OCI-LY7 (cell line): ENCODE measurements at regions not wholly inside any gene's neighbourhood (a gene's known extent, or its start where the extent isn't known, plus 50 kb on each side); places are given as distances from the start of the nearest gene placed in this dataset.
"Not testable (repeated sequence)": the region's sequence is repeated elsewhere in the genome, so short reads cannot be mapped to it uniquely, and the experiment has no call there.

Source experiments
- BruUV-seq: library from RNA; stranded (reverse); fragments of 400-500 nt; replicated peaks from 2 replicates; lab custom pipeline; 2021; lab: Mats Ljungman, UMichigan
- CTCF ChIA-PET: fragments of 300-600 bp; sonication (Branson Sonifier 250); formaldehyde crosslinking; loops from one replicate; lab custom pipeline; 2022; ENCODE audit warnings: antibody characterized with exemption; ENCODE audit not compliant: unreplicated experiment; lab: Charles Lee
- POLR2A ChIA-PET: fragments of 300-600 bp; sonication (Branson Sonifier 250); formaldehyde crosslinking; loops from one replicate; lab custom pipeline; 2022; ENCODE audit warnings: antibody characterized with exemption; lab: Charles Lee
- DNase-seq: peaks from one replicate; pipeline ENCODE4 v3.0.0-alpha.2; 2015; ENCODE audit warnings: low spot score
- H2AFZ ChIP-seq: fragments of 200-600 bp; sonication (generic), shearing (Covaris generic); 2 replicates; pipeline ENCODE4 v1.6.1; 2014; ENCODE audit warnings: mild to moderate bottlenecking, antibody characterized with exemption, low read length, moderate library complexity
- H3K27ac ChIP-seq: fragments of 200-600 bp; sonication (generic); 2 replicates; pipeline ENCODE4 v1.5.1; 2014; ENCODE audit warnings: mixed run types, low read depth, mild to moderate bottlenecking, moderate library complexity, low read length, inconsistent platforms; ENCODE audit not compliant: poor library complexity, severe bottlenecking
- H3K36me3 ChIP-seq: fragments of 200-600 bp; sonication (generic); 2 replicates; pipeline ENCODE4 v1.6.1; 2014; ENCODE audit warnings: mild to moderate bottlenecking, antibody characterized with exemption, low read length, moderate library complexity, mixed read lengths; ENCODE audit not compliant: insufficient read depth
- H3K4me1 ChIP-seq: fragments of 200-600 bp; sonication (generic); 2 replicates; pipeline ENCODE4 v1.5.1; 2014; ENCODE audit warnings: mild to moderate bottlenecking, low read length; ENCODE audit not compliant: insufficient read depth, poor library complexity, severe bottlenecking
- H3K4me2 ChIP-seq: fragments of 200-600 bp; sonication (generic); 2 replicates; pipeline ENCODE4 v1.6.1; 2014; ENCODE audit warnings: mild to moderate bottlenecking, low read length
- H3K4me3 ChIP-seq: fragments of 200-600 bp; sonication (generic); 2 replicates; pipeline ENCODE4 v1.5.1; 2014; ENCODE audit warnings: mild to moderate bottlenecking, low read depth, low read length; ENCODE audit not compliant: poor library complexity, severe bottlenecking
- H3K79me2 ChIP-seq: fragments of 200-600 bp; sonication (generic); 2 replicates; pipeline ENCODE4 v1.6.1; 2016; ENCODE audit warnings: low read depth, mild to moderate bottlenecking, low read length, moderate library complexity, mixed read lengths; ENCODE audit not compliant: insufficient read depth
- H3K9me2 ChIP-seq: fragments of 200-600 bp; sonication (generic); 2 replicates; pipeline ENCODE4 v1.6.1; 2016; ENCODE audit warnings: mild to moderate bottlenecking, low read length, mixed read lengths; ENCODE audit not compliant: insufficient read depth
- H3K9me3 ChIP-seq: fragments of 200-600 bp; sonication (generic); 2 replicates; pipeline ENCODE4 v1.6.1; 2014; ENCODE audit warnings: mild to moderate bottlenecking, mixed run types, low read length, mixed read lengths
- H4K20me1 ChIP-seq: fragments of 200-600 bp; sonication (generic); 2 replicates; pipeline ENCODE4 v1.6.1; 2014; ENCODE audit warnings: mild to moderate bottlenecking, antibody characterized with exemption, low read length, moderate library complexity, mixed read lengths; ENCODE audit not compliant: insufficient read depth
- EZH2phosphoT487 ChIP-seq: fragments of 200-600 bp; sonication (generic); IDR thresholded peaks from 2 replicates; pipeline ENCODE4 v1.6.1; 2018; ENCODE audit warnings: low read depth, borderline replicate concordance, mild to moderate bottlenecking, mixed run types, antibody characterized with exemption, low read length, moderate library complexity, mixed read lengths
- intact Hi-C: fragments of 100-400 bp; cut with micrococcal nuclease; formaldehyde crosslinking; loops from one replicate; pipeline ENCODE4 v1.10.0; 2022; ENCODE audit not compliant: unreplicated experiment
- TF ChIP-seq, protein P1 (sequence below): fragments of 200-600 bp; sonication (generic); conservative IDR thresholded peaks from 2 replicates; pipeline ENCODE4 v1.5.1; 2014; ENCODE audit warnings: mild to moderate bottlenecking, antibody characterized with exemption, low read length, moderate library complexity, mixed read lengths

DNA sequence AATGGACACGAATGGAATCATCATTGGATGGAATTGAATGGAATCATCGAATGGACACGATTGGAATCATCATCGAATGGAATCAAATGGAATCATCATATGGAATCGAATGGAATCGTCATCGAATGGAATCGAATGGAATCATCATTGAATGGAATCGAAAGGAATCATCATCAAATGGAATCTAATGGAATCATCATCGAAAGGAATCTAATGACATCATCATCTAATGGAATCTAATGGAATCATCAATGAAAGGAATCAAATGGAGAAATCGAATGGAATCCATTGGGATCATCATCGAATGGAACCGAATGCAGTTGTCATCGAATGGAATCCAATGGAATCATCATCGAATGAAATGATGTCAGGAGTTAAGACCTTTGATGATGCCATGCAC lies 154.9 kb downstream of the SHCBP1 start:
- Histone ChIP-seq H3K79me2 (no peaks in the 10 kb centered on the region), H3K4me2 (no peak overlapping the region), H4K20me1 (no peaks in the 10 kb centered on the region), H3K36me3 (no peaks in the 10 kb centered on the region), H3K27ac (no peak overlapping the region), H3K9me2 (no peaks in the 10 kb centered on the region), H3K9me3 (no peaks in the 10 kb centered on the region), H2AFZ (no peak overlapping the region), H3K4me1 (no peaks in the 10 kb centered on the region), H3K4me3 (no peak overlapping the region)
- TF ChIP-seq, protein P1, sequence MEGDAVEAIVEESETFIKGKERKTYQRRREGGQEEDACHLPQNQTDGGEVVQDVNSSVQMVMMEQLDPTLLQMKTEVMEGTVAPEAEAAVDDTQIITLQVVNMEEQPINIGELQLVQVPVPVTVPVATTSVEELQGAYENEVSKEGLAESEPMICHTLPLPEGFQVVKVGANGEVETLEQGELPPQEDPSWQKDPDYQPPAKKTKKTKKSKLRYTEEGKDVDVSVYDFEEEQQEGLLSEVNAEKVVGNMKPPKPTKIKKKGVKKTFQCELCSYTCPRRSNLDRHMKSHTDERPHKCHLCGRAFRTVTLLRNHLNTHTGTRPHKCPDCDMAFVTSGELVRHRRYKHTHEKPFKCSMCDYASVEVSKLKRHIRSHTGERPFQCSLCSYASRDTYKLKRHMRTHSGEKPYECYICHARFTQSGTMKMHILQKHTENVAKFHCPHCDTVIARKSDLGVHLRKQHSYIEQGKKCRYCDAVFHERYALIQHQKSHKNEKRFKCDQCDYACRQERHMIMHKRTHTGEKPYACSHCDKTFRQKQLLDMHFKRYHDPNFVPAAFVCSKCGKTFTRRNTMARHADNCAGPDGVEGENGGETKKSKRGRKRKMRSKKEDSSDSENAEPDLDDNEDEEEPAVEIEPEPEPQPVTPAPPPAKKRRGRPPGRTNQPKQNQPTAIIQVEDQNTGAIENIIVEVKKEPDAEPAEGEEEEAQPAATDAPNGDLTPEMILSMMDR = no peak
- TF ChIP-seq EZH2phosphoT487 = no peak
- DNase-seq = no peak
- BruUV-seq = no TSS peak
- ChIA-PET POLR2A (no interaction called here), CTCF (no interaction called here)
- intact Hi-C loops = no loop called here

DNA sequence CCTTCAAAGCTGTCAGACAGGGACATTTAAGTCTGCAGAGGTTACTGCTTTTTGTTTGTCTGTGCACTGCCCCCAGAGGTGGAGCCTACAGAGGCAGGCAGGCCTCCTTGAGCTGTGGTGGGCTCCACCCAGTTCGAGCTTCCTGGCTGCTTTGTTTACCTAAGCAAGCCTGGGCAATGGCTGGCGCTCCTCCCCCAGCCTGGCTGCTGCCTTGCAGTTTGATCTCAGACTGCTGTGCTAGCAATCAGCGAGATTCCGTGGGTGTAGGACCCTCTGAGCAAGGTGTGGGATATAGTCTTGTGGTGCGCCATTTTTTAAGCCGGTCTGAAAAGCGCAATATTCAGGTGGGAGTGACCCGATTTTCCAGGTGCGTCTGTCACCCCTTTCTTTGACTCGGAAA lies 166.4 kb downstream of the SHCBP1 start:
- H3K9me3 ChIP-seq, BruUV-seq, H4K20me1 ChIP-seq, POLR2A ChIA-PET, H3K4me3 ChIP-seq, H3K9me2 ChIP-seq, H3K27ac ChIP-seq, H3K4me1 ChIP-seq, DNase-seq, H3K36me3 ChIP-seq, H3K4me2 ChIP-seq, H3K79me2 ChIP-seq, CTCF ChIA-PET, intact Hi-C loops, H2AFZ ChIP-seq: not testable (repeated sequence)

DNA sequence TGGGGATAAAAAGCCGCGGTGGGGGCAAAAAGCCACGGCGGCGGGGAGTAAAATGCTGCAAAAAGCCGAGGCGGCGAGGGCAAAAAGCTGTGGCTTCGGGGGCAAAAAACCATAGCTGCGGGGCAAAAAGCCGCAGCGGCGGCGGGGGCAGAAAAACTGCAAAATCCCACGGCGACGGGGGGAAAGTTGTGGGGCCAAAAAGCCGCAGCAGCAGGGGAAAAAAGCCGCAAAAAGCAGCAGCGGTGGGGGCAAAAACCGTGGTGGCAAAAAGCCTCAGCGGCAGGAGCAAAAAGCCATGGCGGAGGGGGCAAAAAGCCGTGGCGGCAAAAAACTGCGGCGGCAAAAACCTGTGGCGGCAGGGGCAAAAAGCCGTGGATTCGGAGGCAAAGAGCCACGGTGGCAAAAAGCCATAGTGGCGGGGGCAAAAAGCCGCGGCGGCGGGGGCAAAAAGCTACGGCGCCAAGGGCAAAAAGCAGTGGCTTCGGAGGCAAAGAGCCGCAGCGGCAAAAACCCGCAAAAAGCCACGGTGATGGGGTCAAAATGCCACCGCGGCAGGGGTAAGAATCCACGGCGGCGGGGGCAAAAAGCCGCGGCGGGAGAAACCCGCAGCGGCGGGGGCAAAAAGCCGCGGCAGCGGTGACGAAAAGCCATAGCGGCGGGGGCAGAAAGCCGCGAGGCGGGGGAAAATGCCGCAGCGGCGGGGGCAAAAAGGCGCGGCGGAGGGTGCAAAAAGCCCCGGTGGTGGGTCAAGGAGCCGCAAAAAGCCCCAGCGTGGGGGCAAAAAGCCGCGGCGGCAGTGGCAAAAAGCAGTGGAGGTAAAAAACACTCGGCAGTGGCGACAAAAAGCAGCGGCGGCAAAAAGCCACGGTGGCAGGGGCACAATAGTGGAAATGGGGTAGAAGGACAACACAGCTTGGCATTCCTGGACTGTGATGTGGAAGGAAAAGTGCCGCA lies 192.8 kb downstream of the SHCBP1 start:
- Histone ChIP-seq H3K4me1 (no peaks in the 10 kb centered on the region), H2AFZ (no peak overlapping the region), H3K27ac (no peak overlapping the region), H3K9me3 (no peaks in the 10 kb centered on the region), H3K36me3 (no peaks in the 10 kb centered on the region), H3K79me2 (no peaks in the 10 kb centered on the region), H3K4me2 (no peak overlapping the region), H3K9me2 (no peaks in the 10 kb centered on the region), H4K20me1 (no peaks in the 10 kb centered on the region), H3K4me3 (no peak overlapping the region)
- intact Hi-C loops = no loop called here
- CTCF ChIA-PET = no interaction called here
- BruUV-seq = no TSS peak
- no peak for DNase-seq
- POLR2A ChIA-PET = no interaction called here
- TF ChIP-seq, protein P1 = no peak
